ENCODE measurements at regions not wholly inside any gene's neighbourhood (a gene's known extent, or its start where the extent isn't known, plus 50 kb on each side); places are given as distances from the start of the nearest gene placed in this dataset.
A peak's percentile ranks its signal among the peaks of the same experiment; 100 is the strongest.

- no peak for DNase-seq
Measured at GRCh38 chr2:207236156-207236935, 70.6 kb upstream of the KLF7 start.

GRCh38 chr2:207238831-207239701 is 73.3 kb upstream of the KLF7 start:
- no peak for DNase-seq

- no peak for DNase-seq
Measured at GRCh38 chr2:207239754-207240494, 74.2 kb upstream of the KLF7 start.

GRCh38 chr2:207240649-207241048 is 74.9 kb upstream of the KLF7 start:
- DNase-seq: no peak

- no peak for DNase-seq
Measured at GRCh38 chr2:207241198-207241597, 75.5 kb upstream of the KLF7 start.

GRCh38 chr2:207243601-207244000 is 77.9 kb upstream of the KLF7 start:
- no peak for DNase-seq

GRCh38 chr2:207244971-207245925 is 79.5 kb upstream of the KLF7 start:
- DNase-seq: no peak

- DNase-seq: no peak
Measured at GRCh38 chr2:207248702-207249377, 83.1 kb upstream of the KLF7 start.

- no peak for DNase-seq
Measured at GRCh38 chr2:207251022-207251421, 85.3 kb upstream of the KLF7 start.

- DNase-seq: no peak
Measured at GRCh38 chr2:207251573-207252192, 85.9 kb upstream of the KLF7 start.

GRCh38 chr2:207252416-207252815 is 86.7 kb upstream of the KLF7 start:
- DNase-seq: no peak

- no peak for DNase-seq
Measured at GRCh38 chr2:207252979-207253645, 87.4 kb upstream of the KLF7 start.

GRCh38 chr2:207253666-207254345 is 88.1 kb upstream of the KLF7 start:
- DNase-seq: peak; percentile 37

- no peak for DNase-seq
Measured at GRCh38 chr2:207254591-207255464, 89.1 kb upstream of the KLF7 start.

GRCh38 chr2:207255565-207256470 is 90.1 kb upstream of the KLF7 start:
- no peak for DNase-seq

GRCh38 chr2:207256476-207257207 is 90.9 kb upstream of the KLF7 start:
- no peak for DNase-seq
